Lower leg skin (tissue), 3 donors: ENCODE measurements at regions not wholly inside any gene's neighbourhood (a gene's known extent, or its start where the extent isn't known, plus 50 kb on each side); places are given as distances from the start of the nearest gene placed in this dataset.

Experiments
- POLR2A ChIP-seq, 2 donors: fragments of 450-650 bp; IDR thresholded peaks; one replicate each; pipeline ENCODE4 v1.6.1; 2016 to 2017; ENCODE audit warnings: antibody characterized with exemption in 2 of 2, mild to moderate bottlenecking in 1 of 2, moderate library complexity in 1 of 2
- TF ChIP-seq, protein P1 (sequence below), 3 donors: fragments of 450-650 bp; IDR thresholded peaks; one replicate each; pipeline ENCODE4 v1.5.1; 2016; ENCODE audit warnings: antibody characterized with exemption in 3 of 3, mild to moderate bottlenecking in 3 of 3, moderate library complexity in 2 of 3

- TF ChIP-seq, protein P1, sequence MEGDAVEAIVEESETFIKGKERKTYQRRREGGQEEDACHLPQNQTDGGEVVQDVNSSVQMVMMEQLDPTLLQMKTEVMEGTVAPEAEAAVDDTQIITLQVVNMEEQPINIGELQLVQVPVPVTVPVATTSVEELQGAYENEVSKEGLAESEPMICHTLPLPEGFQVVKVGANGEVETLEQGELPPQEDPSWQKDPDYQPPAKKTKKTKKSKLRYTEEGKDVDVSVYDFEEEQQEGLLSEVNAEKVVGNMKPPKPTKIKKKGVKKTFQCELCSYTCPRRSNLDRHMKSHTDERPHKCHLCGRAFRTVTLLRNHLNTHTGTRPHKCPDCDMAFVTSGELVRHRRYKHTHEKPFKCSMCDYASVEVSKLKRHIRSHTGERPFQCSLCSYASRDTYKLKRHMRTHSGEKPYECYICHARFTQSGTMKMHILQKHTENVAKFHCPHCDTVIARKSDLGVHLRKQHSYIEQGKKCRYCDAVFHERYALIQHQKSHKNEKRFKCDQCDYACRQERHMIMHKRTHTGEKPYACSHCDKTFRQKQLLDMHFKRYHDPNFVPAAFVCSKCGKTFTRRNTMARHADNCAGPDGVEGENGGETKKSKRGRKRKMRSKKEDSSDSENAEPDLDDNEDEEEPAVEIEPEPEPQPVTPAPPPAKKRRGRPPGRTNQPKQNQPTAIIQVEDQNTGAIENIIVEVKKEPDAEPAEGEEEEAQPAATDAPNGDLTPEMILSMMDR (IDR thresholded peaks at IDR 0.05): no peak
- TF ChIP-seq POLR2A (IDR thresholded peaks at IDR 0.05): no peak
Observed at GRCh38 chr10:113987156-113987555, 56.5 kb upstream of the ADRB1 start.
